GM18502 (cell line): ENCODE measurements at regions not wholly inside any gene's neighbourhood (a gene's known extent, or its start where the extent isn't known, plus 50 kb on each side); places are given as distances from the start of the nearest gene placed in this dataset.

Experiments
- ATAC-seq: cut with Tn5 transposase; IDR thresholded peaks from one replicate; pipeline ENCODE4 v1.9.1; 2021; ENCODE audit warnings: mild to moderate bottlenecking; ENCODE audit not compliant: unreplicated experiment, poor library complexity

- no peak for ATAC-seq
Measured at GRCh38 chr2:126571403-126571802, 84.6 kb upstream of the GYPC start.

- ATAC-seq: no peak
Measured at GRCh38 chr2:126575631-126576030, 80.3 kb upstream of the GYPC start.

GRCh38 chr2:126579868-126580267, 76.1 kb upstream of the GYPC start:
- ATAC-seq: no peak

- no peak for ATAC-seq
Measured at GRCh38 chr2:126586317-126586716, 69.6 kb upstream of the GYPC start.

- no peak for ATAC-seq
Measured at GRCh38 chr2:126599062-126599461, 56.9 kb upstream of the GYPC start.

- no peak for ATAC-seq
Measured at GRCh38 chr2:126600742-126601141, 55.2 kb upstream of the GYPC start.

- no peak for ATAC-seq
Measured at GRCh38 chr2:126602334-126602733, 53.6 kb upstream of the GYPC start.
